Endothelial cell (in vitro differentiated cells): ENCODE measurements at regions not wholly inside any gene's neighbourhood (a gene's known extent, or its start where the extent isn't known, plus 50 kb on each side); places are given as distances from the start of the nearest gene placed in this dataset.

Experiments used
- DNase-seq: peaks from one replicate; pipeline ENCODE4 v3.0.0; 2021; ENCODE audit warnings: low spot score
- H3K27ac Mint-ChIP-seq: one replicate; pipeline ENCODE4 v1.8.0; 2021; ENCODE audit warnings: mixed read lengths, inconsistent platforms; ENCODE audit not compliant: unreplicated experiment
- H3K27me3 Mint-ChIP-seq: one replicate; pipeline ENCODE4 v1.8.0; 2021; ENCODE audit warnings: mild to moderate bottlenecking, moderate library complexity, mixed read lengths, inconsistent platforms; ENCODE audit not compliant: unreplicated experiment
- H3K36me3 Mint-ChIP-seq: one replicate; pipeline ENCODE4 v1.8.0; 2021; ENCODE audit warnings: mild to moderate bottlenecking, low read depth, mixed read lengths, inconsistent platforms; ENCODE audit not compliant: unreplicated experiment
- H3K4me1 Mint-ChIP-seq: one replicate; pipeline ENCODE4 v1.8.0; 2021; ENCODE audit warnings: mild to moderate bottlenecking, mixed read lengths, inconsistent platforms; ENCODE audit not compliant: unreplicated experiment
- H3K4me3 Mint-ChIP-seq: one replicate; pipeline ENCODE4 v1.8.0; 2021; ENCODE audit warnings: mild to moderate bottlenecking, mixed read lengths, inconsistent platforms; ENCODE audit not compliant: unreplicated experiment
- H3K9me3 Mint-ChIP-seq: one replicate; pipeline ENCODE4 v1.8.0; 2021; ENCODE audit warnings: mixed read lengths, inconsistent platforms; ENCODE audit not compliant: unreplicated experiment
- CTCF ChIP-seq: fragments of 200-600 bp; sonication (generic); IDR thresholded peaks from one replicate; pipeline ENCODE4 v1.5.0; 2021; ENCODE audit warnings: antibody characterized with exemption; ENCODE audit not compliant: unreplicated experiment

GRCh38 chr2:65739927-65740326, 307.5 kb upstream of the SPRED2 start:
- no peak overlapping the region for H3K27ac Mint-ChIP-seq
- DNase-seq: no peak
- H3K9me3 Mint-ChIP-seq: no peaks in the 10 kb centered on the region
- H3K4me1 Mint-ChIP-seq: no peaks in the 10 kb centered on the region
- no peaks in the 10 kb centered on the region for H3K27me3 Mint-ChIP-seq
- H3K4me3 Mint-ChIP-seq: no peak overlapping the region
- peaks cover 3% of the 10 kb centered on the region for H3K36me3 Mint-ChIP-seq
- TF ChIP-seq CTCF: no peak

- Mint-ChIP-seq H3K4me3 (no peak overlapping the region), H3K27ac (no peak overlapping the region), H3K4me1 (no peaks in the 10 kb centered on the region), H3K36me3 (peaks cover 3% of the 10 kb centered on the region), H3K27me3 (peaks cover 1% of the 10 kb centered on the region), H3K9me3 (no peaks in the 10 kb centered on the region)
- no peak for TF ChIP-seq CTCF
- DNase-seq: no peak
Measured at GRCh38 chr2:65737452-65738011, 305.1 kb upstream of the SPRED2 start.

GRCh38 chr2:65731476-65731875, 299.1 kb upstream of the SPRED2 start:
- no peak for DNase-seq
- no peaks in the 10 kb centered on the region for H3K4me1 Mint-ChIP-seq
- no peak for TF ChIP-seq CTCF
- peaks cover 1% of the 10 kb centered on the region for H3K27me3 Mint-ChIP-seq
- no peak overlapping the region for H3K27ac Mint-ChIP-seq
- H3K36me3 Mint-ChIP-seq: peaks cover 2% of the 10 kb centered on the region
- no peaks in the 10 kb centered on the region for H3K9me3 Mint-ChIP-seq
- no peak overlapping the region for H3K4me3 Mint-ChIP-seq

- DNase-seq: no peak
- H3K4me3 Mint-ChIP-seq: no peak overlapping the region
- H3K36me3 Mint-ChIP-seq: no peaks in the 10 kb centered on the region
- no peak overlapping the region for H3K27ac Mint-ChIP-seq
- H3K4me1 Mint-ChIP-seq: no peaks in the 10 kb centered on the region
- peaks cover 1% of the 10 kb centered on the region for H3K27me3 Mint-ChIP-seq
- TF ChIP-seq CTCF: no peak
- H3K9me3 Mint-ChIP-seq: no peaks in the 10 kb centered on the region
Measured at GRCh38 chr2:65730186-65730585, 297.8 kb upstream of the SPRED2 start.

- H3K27ac Mint-ChIP-seq: no peak overlapping the region
- no peaks in the 10 kb centered on the region for H3K9me3 Mint-ChIP-seq
- DNase-seq: no peak
- no peak for TF ChIP-seq CTCF
- H3K36me3 Mint-ChIP-seq: no peaks in the 10 kb centered on the region
- H3K4me3 Mint-ChIP-seq: no peak overlapping the region
- H3K4me1 Mint-ChIP-seq: no peaks in the 10 kb centered on the region
- peaks cover 1% of the 10 kb centered on the region for H3K27me3 Mint-ChIP-seq
Measured at GRCh38 chr2:65729246-65729645, 296.8 kb upstream of the SPRED2 start.
